Activated CD4-positive, alpha-beta T cell treated with anti-CD3 and anti-CD28 coated beads for 48 hours (primary cell): ENCODE measurements at regions not wholly inside any gene's neighbourhood (a gene's known extent, or its start where the extent isn't known, plus 50 kb on each side); places are given as distances from the start of the nearest gene placed in this dataset.
"Not testable (repeated sequence)": the region's sequence is repeated elsewhere in the genome, so short reads cannot be mapped to it uniquely, and the experiment has no call there.

Source experiments
- DNase-seq: peaks from one replicate; pipeline ENCODE4 v3.0.0-alpha.2; 2020

GRCh38 chr1:96376846-96377245 is 344.7 kb upstream of the PTBP2 start:
- no peak for DNase-seq

- DNase-seq, result no peak
Measured at GRCh38 chr1:96384611-96385010, 337.0 kb upstream of the PTBP2 start.

- no peak for DNase-seq
Measured at GRCh38 chr1:96387785-96388184, 333.8 kb upstream of the PTBP2 start.

GRCh38 chr1:96388421-96389310 is 332.9 kb upstream of the PTBP2 start:
- no peak for DNase-seq

GRCh38 chr1:96400089-96400488 is 321.5 kb upstream of the PTBP2 start:
- no peak for DNase-seq

- DNase-seq, result no peak
Measured at GRCh38 chr1:96409087-96409486, 312.5 kb upstream of the PTBP2 start.

GRCh38 chr1:96409689-96410088 is 311.9 kb upstream of the PTBP2 start:
- DNase-seq, result no peak

- no peak for DNase-seq
Measured at GRCh38 chr1:96411006-96411405, 310.6 kb upstream of the PTBP2 start.

- DNase-seq, result no peak
Measured at GRCh38 chr1:96414598-96414997, 307.0 kb upstream of the PTBP2 start.

GRCh38 chr1:96416111-96416595 is 305.4 kb upstream of the PTBP2 start:
- no peak for DNase-seq

- no peak for DNase-seq
Measured at GRCh38 chr1:96416701-96417444, 304.7 kb upstream of the PTBP2 start.

- no peak for DNase-seq
Measured at GRCh38 chr1:96418969-96419368, 302.6 kb upstream of the PTBP2 start.

- no peak for DNase-seq
Measured at GRCh38 chr1:96424877-96425276, 296.7 kb upstream of the PTBP2 start.

- DNase-seq, result no peak
Measured at GRCh38 chr1:96425382-96426129, 296.0 kb upstream of the PTBP2 start.

GRCh38 chr1:96427616-96428015 is 294.0 kb upstream of the PTBP2 start:
- DNase-seq, result no peak

GRCh38 chr1:96445302-96445701 is 276.3 kb upstream of the PTBP2 start:
- DNase-seq, result no peak

GRCh38 chr1:96464066-96464465 is 257.5 kb upstream of the PTBP2 start:
- DNase-seq, result no peak

GRCh38 chr1:96464522-96464921 is 257.1 kb upstream of the PTBP2 start:
- DNase-seq, result no peak

GRCh38 chr1:96464991-96465390 is 256.6 kb upstream of the PTBP2 start:
- no peak for DNase-seq

GRCh38 chr1:96465441-96465840 is 256.1 kb upstream of the PTBP2 start:
- no peak for DNase-seq

- no peak for DNase-seq
Measured at GRCh38 chr1:96466842-96467241, 254.7 kb upstream of the PTBP2 start.

GRCh38 chr1:96469726-96470125 is 251.9 kb upstream of the PTBP2 start:
- not testable (repeated sequence) for DNase-seq

GRCh38 chr1:96472471-96472870 is 249.1 kb upstream of the PTBP2 start:
- no peak for DNase-seq
